Astrocyte of the cerebellum (primary cell): ENCODE measurements at regions not wholly inside any gene's neighbourhood (a gene's known extent, or its start where the extent isn't known, plus 50 kb on each side); places are given as distances from the start of the nearest gene placed in this dataset.
A peak's percentile ranks its signal among the peaks of the same experiment; 100 is the strongest.

Experiments
- DNase-seq: peaks from one replicate; pipeline ENCODE4 v3.0.0-alpha.2; 2011; ENCODE audit warnings: low read depth
- H3K4me3 ChIP-seq: 2 replicates; pipeline ENCODE4 v1.5.1; 2011; ENCODE audit warnings: mild to moderate bottlenecking, low read depth, low read length, moderate library complexity
- CTCF ChIP-seq: IDR thresholded peaks from 2 replicates; pipeline ENCODE4 v1.5.1; 2012; ENCODE audit warnings: low read length, low read depth, moderate library complexity, mild to moderate bottlenecking; ENCODE audit errors: missing control alignments
- in situ Hi-C: cut with HindIII; loops from 2 replicates; pipeline ENCODE4 v1.10.0; 2017; ENCODE audit warnings: low sequenced_read_pairs

GRCh38 chr16:54397838-54398237 lies 111.3 kb upstream of the IRX3 start:
- no peak overlapping the region for H3K4me3 ChIP-seq
- TF ChIP-seq CTCF: no peak
- in situ Hi-C loops: no loop called here
- no peak for DNase-seq

GRCh38 chr16:54397190-54397835 lies 110.7 kb upstream of the IRX3 start:
- in situ Hi-C loops: no loop called here
- no peak for TF ChIP-seq CTCF
- peak; percentile 15 for DNase-seq

GRCh38 chr16:54389836-54390494 lies 103.4 kb upstream of the IRX3 start:
- no peak overlapping the region for H3K4me3 ChIP-seq
- DNase-seq: no peak
- in situ Hi-C loops: no loop called here
- TF ChIP-seq CTCF: no peak

More at GRCh38 chr16:54397190-54397835, 110.7 kb upstream of the IRX3 start:
- H3K4me3 ChIP-seq: no peak overlapping the region

GRCh38 chr16:54385141-54385540 lies 98.6 kb upstream of the IRX3 start:
- in situ Hi-C loops: no loop called here
- H3K4me3 ChIP-seq: no peak overlapping the region
- no peak for TF ChIP-seq CTCF
- DNase-seq: no peak

- no peak overlapping the region for H3K4me3 ChIP-seq
- in situ Hi-C loops: no loop called here
- no peak for DNase-seq
- no peak for TF ChIP-seq CTCF
Observed at GRCh38 chr16:54381601-54382313, 95.2 kb upstream of the IRX3 start.

- DNase-seq: no peak
- in situ Hi-C loops: no loop called here
- no peak overlapping the region for H3K4me3 ChIP-seq
- no peak for TF ChIP-seq CTCF
Observed at GRCh38 chr16:54375071-54375470, 88.5 kb upstream of the IRX3 start.
